IMR-90 (cell line): ENCODE measurements at regions not wholly inside any gene's neighbourhood (a gene's known extent, or its start where the extent isn't known, plus 50 kb on each side); places are given as distances from the start of the nearest gene placed in this dataset.

Experiments
- ATAC-seq: fragments of 200-7000 bp; cut with Tn5 transposase; 2 replicates; pipeline ENCODE4 v1.9.1; 2020; ENCODE audit warnings: low read depth, mild to moderate bottlenecking, moderate library complexity
- BruUV-seq: library from RNA; stranded (reverse); fragments of 400-500 nt; replicated peaks from 2 replicates; lab custom pipeline; 2021; lab: Mats Ljungman, UMichigan
- CTCF ChIA-PET: fragments of 300-600 bp; formaldehyde crosslinking; extraction: SDS; loops from one replicate; lab custom pipeline; 2021; ENCODE audit warnings: antibody characterized with exemption; lab: Yijun Ruan, JAX
- POLR2A ChIA-PET: fragments of 300-600 bp; sonication (Branson Sonifier 250); formaldehyde crosslinking; loops from one replicate; lab custom pipeline; 2022; ENCODE audit warnings: antibody characterized with exemption; ENCODE audit not compliant: unreplicated experiment; lab: Charles Lee
- DNase-seq: peaks from one replicate; pipeline ENCODE4 v3.0.0; 2013
- H2AFZ ChIP-seq: replicated peaks from 2 replicates; pipeline ENCODE3; 2013; ENCODE audit warnings: low read length, mild to moderate bottlenecking; ENCODE audit not compliant: poor library complexity
- H2AK5ac ChIP-seq: 2 replicates; pipeline ENCODE4 v1.6.1; 2013; ENCODE audit warnings: low read depth, low read length, inconsistent platforms
- H2AK9ac ChIP-seq: replicated peaks from 2 replicates; pipeline ENCODE3; 2013; ENCODE audit warnings: mild to moderate bottlenecking, low read depth, low read length, moderate library complexity; ENCODE audit not compliant: poor library complexity
- H2BK120ac ChIP-seq: 2 replicates; pipeline ENCODE4 v1.6.1; 2013; ENCODE audit warnings: low read depth, low read length, inconsistent platforms
- H2BK15ac ChIP-seq: 3 replicates; pipeline ENCODE4 v1.6.1; 2013; ENCODE audit warnings: low read depth, low read length, inconsistent platforms
- H2BK20ac ChIP-seq: 2 replicates; pipeline ENCODE4 v1.6.1; 2013; ENCODE audit warnings: low read depth, mild to moderate bottlenecking, inconsistent platforms, low read length, moderate library complexity
- H2BK5ac ChIP-seq: 2 replicates; pipeline ENCODE4 v1.6.1; 2013; ENCODE audit warnings: mild to moderate bottlenecking, low read depth, low read length, inconsistent platforms; ENCODE audit not compliant: poor library complexity, severe bottlenecking
- H3K14ac ChIP-seq: replicated peaks from 2 replicates; pipeline ENCODE4 v1.6.1; 2013; ENCODE audit warnings: low read depth, low read length, inconsistent platforms
- H3K18ac ChIP-seq: 2 replicates; pipeline ENCODE4 v1.6.1; 2013; ENCODE audit warnings: low read depth, low read length, control low read depth
- H3K23ac ChIP-seq: 2 replicates; pipeline ENCODE4 v1.6.1; 2013; ENCODE audit warnings: low read depth, low read length, inconsistent platforms
- H3K27ac ChIP-seq: 2 replicates; pipeline ENCODE4 v1.5.1; 2013; ENCODE audit warnings: mild to moderate bottlenecking, control low read depth, low read length; ENCODE audit not compliant: insufficient read depth
- H3K27me3 ChIP-seq: 2 replicates; pipeline ENCODE4 v1.6.1; 2013; ENCODE audit warnings: low read length; ENCODE audit not compliant: control insufficient read depth, insufficient read depth
- H3K36me3 ChIP-seq: 2 replicates; pipeline ENCODE4 v1.6.1; 2013; ENCODE audit warnings: low read length, mixed read lengths; ENCODE audit not compliant: control insufficient read depth, insufficient read depth
- H3K4ac ChIP-seq: 2 replicates; pipeline ENCODE4 v1.6.1; 2013; ENCODE audit warnings: low read depth, low read length, inconsistent platforms
- H3K4me1 ChIP-seq: 2 replicates; pipeline ENCODE4 v1.6.1; 2013; ENCODE audit warnings: low read length, mixed read lengths; ENCODE audit not compliant: control insufficient read depth, insufficient read depth
- H3K4me2 ChIP-seq: 2 replicates; pipeline ENCODE4 v1.6.1; 2013; ENCODE audit warnings: low read depth, mild to moderate bottlenecking, control low read depth, low read length, moderate library complexity
- H3K4me3 ChIP-seq: 2 replicates; pipeline ENCODE4 v1.5.1; 2013; ENCODE audit warnings: low read depth, mild to moderate bottlenecking, control low read depth, low read length, moderate library complexity; ENCODE audit not compliant: insufficient read depth
- H3K56ac ChIP-seq: 2 replicates; pipeline ENCODE4 v1.6.1; 2013; ENCODE audit warnings: low read length, inconsistent platforms; ENCODE audit not compliant: insufficient read depth; ENCODE audit errors: extremely low read depth
- H3K79me1 ChIP-seq, 2 experiments: 2 replicates each; pipeline ENCODE4 v1.6.1; 2013; ENCODE audit warnings: low read length in 2 of 2, inconsistent platforms in 1 of 2, low read depth in 1 of 2
- H3K9ac ChIP-seq: 2 replicates; pipeline ENCODE4 v1.6.1; 2013; ENCODE audit warnings: low read depth, low read length, control low read depth
- H3K9me1 ChIP-seq: 2 replicates; pipeline ENCODE4 v1.6.1; 2013; ENCODE audit warnings: low read length, inconsistent platforms; ENCODE audit not compliant: insufficient read depth
- H3K9me3 ChIP-seq: 2 replicates; pipeline ENCODE4 v1.6.1; 2013; ENCODE audit warnings: low read length; ENCODE audit not compliant: control insufficient read depth, insufficient read depth
- H4K20me1 ChIP-seq: 2 replicates; pipeline ENCODE4 v1.6.1; 2013; ENCODE audit warnings: low read length, inconsistent platforms; ENCODE audit not compliant: insufficient read depth
- H4K5ac ChIP-seq: 2 replicates; pipeline ENCODE4 v1.6.1; 2013; ENCODE audit warnings: mild to moderate bottlenecking, low read depth, low read length, control low read depth
- H4K8ac ChIP-seq, 2 experiments: 2 replicates each; pipeline ENCODE4 v1.6.1; 2013; ENCODE audit warnings: low read depth in 2 of 2, low read length in 2 of 2, control low read depth in 1 of 2, inconsistent platforms in 1 of 2
- H4K91ac ChIP-seq: 2 replicates; pipeline ENCODE4 v1.6.1; 2013; ENCODE audit warnings: low read depth, low read length, inconsistent platforms; ENCODE audit not compliant: insufficient read depth
- CEBPB ChIP-seq: IDR thresholded peaks from 2 replicates; pipeline ENCODE4 v1.6.1; 2012; ENCODE audit warnings: low read depth, low read length, improper control_type of control experiment
- CHD1 ChIP-seq: IDR thresholded peaks from 2 replicates; pipeline ENCODE4 v1.6.1; 2012; ENCODE audit warnings: low read depth, low read length, improper control_type of control experiment
- NFE2L2 ChIP-seq: fragments of 150-350 bp; IDR thresholded peaks from 2 replicates; pipeline ENCODE4 v1.6.1; 2016; ENCODE audit warnings: low read depth, mild to moderate bottlenecking, low read length
- WGBS, 2 experiments: methylation state at CpG; one replicate each; pipeline versions ENCODE4 v1.1.5 to v1.1.7; 2013; ENCODE audit warnings: missing lambda C conversion rate in 2 of 2; ENCODE audit not compliant: insufficient read length in 1 of 2; ENCODE audit errors: extremely low coverage in 2 of 2; 5-methylcytosine and 5-hydroxymethylcytosine counted together
- dilution Hi-C: fragments of 300-500 bp; cut with HindIII; formaldehyde crosslinking; loops from one replicate; pipeline ENCODE4 v1.14.3; 2018; ENCODE audit warnings: low sequenced_read_pairs; ENCODE audit not compliant: unreplicated experiment
- in situ Hi-C: fragments of 300-500 bp; cut with MboI; formaldehyde crosslinking; loops from 3 replicates; pipeline ENCODE4 v1.14.3; 2019; ENCODE audit warnings: low sequenced_read_pairs, inconsistent platforms, mixed read lengths
- intact Hi-C: fragments of 100-400 bp; cut with micrococcal nuclease; formaldehyde crosslinking; loops from 2 replicates; pipeline ENCODE4 v1.10.0; 2022

DNA sequence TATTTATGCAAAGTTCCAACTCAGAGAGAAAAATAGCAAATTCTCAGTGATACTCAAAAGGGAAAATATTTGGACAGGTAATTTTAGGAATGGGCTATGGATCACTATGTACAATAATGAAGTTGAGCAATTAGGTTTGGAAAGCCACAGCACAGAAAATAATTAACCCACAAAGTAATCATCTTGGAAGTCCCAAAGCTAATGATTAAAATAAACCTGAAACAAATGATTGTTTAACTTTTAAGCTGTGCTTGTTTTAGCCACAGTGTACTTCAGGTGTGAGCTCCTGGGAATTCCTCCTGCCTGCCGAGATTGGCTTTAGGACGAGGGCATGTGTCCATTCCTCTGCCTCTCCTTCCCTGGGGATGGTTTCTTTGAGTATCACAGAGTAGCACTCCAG lies 403.9 kb downstream of the ZSWIM6 start:
- CTCF ChIA-PET = no interaction called here
- Histone ChIP-seq H4K91ac (no peak overlapping the region), H3K4me3 (no peak overlapping the region), H2AK5ac (no peak overlapping the region), H2BK15ac (no peak overlapping the region), H3K4me1 (no peaks in the 10 kb centered on the region), H2AFZ (no peak overlapping the region), H3K23ac (no peak overlapping the region), H4K20me1 (no peaks in the 10 kb centered on the region), H4K5ac (no peak overlapping the region), H3K27me3 (peaks cover 11% of the 10 kb centered on the region; the same call in 1 of the 2 replicates), H3K14ac (no peak overlapping the region), H3K27ac (no peak overlapping the region), H3K4ac (no peak overlapping the region), H2BK5ac (no peak overlapping the region), H3K9me1 (no peaks in the 10 kb centered on the region), H2BK20ac (no peak overlapping the region), H3K18ac (no peak overlapping the region), H3K4me2 (no peak overlapping the region), H3K9me3 (no peaks in the 10 kb centered on the region), H3K36me3 (no peaks in the 10 kb centered on the region), H3K79me1 (no peaks in the 10 kb centered on the region), H2AK9ac (no peak overlapping the region), H3K56ac (no peak overlapping the region), H3K9ac (no peak overlapping the region), H2BK120ac (no peak overlapping the region), H4K8ac (no peak overlapping the region)
- TF ChIP-seq CEBPB (no peak), NFE2L2 (no peak), CHD1 (no peak)
- no peak for ATAC-seq
- POLR2A ChIA-PET = no interaction called here
- in situ Hi-C loops = no loop called here
- WGBS, 2 experiments = 40% methylated on average over 1 of the region's 2 CpGs; no CpG with 5 or more reads in 1 of the 2 experiments
- dilution Hi-C loops = no loop called here
- no TSS peak for BruUV-seq
- intact Hi-C loops = no loop called here
- DNase-seq = no peak
